Loucy (cell line): ENCODE measurements at regions not wholly inside any gene's neighbourhood (a gene's known extent, or its start where the extent isn't known, plus 50 kb on each side); places are given as distances from the start of the nearest gene placed in this dataset.

Experiments used
- EZH2phosphoT487 ChIP-seq: fragments of 200-600 bp; IDR thresholded peaks from 2 replicates; pipeline ENCODE4 v1.6.1; 2018; ENCODE audit warnings: antibody characterized with exemption, mild to moderate bottlenecking, moderate library complexity, borderline replicate concordance
- TF ChIP-seq, protein P1 (sequence below): fragments of 200-600 bp; sonication (generic); conservative IDR thresholded peaks from 2 replicates; pipeline ENCODE4 v1.5.1; 2014; ENCODE audit warnings: mild to moderate bottlenecking, antibody characterized with exemption, low read length

GRCh38 chr14:105632010-105632409 is 105.6 kb downstream of the TMEM121 start:
- TF ChIP-seq, protein P1, sequence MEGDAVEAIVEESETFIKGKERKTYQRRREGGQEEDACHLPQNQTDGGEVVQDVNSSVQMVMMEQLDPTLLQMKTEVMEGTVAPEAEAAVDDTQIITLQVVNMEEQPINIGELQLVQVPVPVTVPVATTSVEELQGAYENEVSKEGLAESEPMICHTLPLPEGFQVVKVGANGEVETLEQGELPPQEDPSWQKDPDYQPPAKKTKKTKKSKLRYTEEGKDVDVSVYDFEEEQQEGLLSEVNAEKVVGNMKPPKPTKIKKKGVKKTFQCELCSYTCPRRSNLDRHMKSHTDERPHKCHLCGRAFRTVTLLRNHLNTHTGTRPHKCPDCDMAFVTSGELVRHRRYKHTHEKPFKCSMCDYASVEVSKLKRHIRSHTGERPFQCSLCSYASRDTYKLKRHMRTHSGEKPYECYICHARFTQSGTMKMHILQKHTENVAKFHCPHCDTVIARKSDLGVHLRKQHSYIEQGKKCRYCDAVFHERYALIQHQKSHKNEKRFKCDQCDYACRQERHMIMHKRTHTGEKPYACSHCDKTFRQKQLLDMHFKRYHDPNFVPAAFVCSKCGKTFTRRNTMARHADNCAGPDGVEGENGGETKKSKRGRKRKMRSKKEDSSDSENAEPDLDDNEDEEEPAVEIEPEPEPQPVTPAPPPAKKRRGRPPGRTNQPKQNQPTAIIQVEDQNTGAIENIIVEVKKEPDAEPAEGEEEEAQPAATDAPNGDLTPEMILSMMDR = no peak
- TF ChIP-seq EZH2phosphoT487 = no peak
